Naive thymus-derived CD4-positive, alpha-beta T cell (primary cell): ENCODE measurements at regions not wholly inside any gene's neighbourhood (a gene's known extent, or its start where the extent isn't known, plus 50 kb on each side); places are given as distances from the start of the nearest gene placed in this dataset.

Experiments
- ATAC-seq: fragments of 150-1000 bp; cut with Tn5 transposase; 2 replicates; pipeline ENCODE4 v1.10.0; 2021; ENCODE audit warnings: mild to moderate bottlenecking, moderate library complexity
- CTCF ChIA-PET: fragments of 350-600 bp; sonication (Branson Sonifier 250); formaldehyde crosslinking; loops from one replicate; lab custom pipeline; 2021; ENCODE audit warnings: antibody characterized with exemption; lab: Charles Lee
- POLR2A ChIA-PET: fragments of 350-600 bp; sonication (Branson Sonifier 250); formaldehyde crosslinking; loops from one replicate; lab custom pipeline; 2021; ENCODE audit warnings: antibody characterized with exemption, inconsistent platforms; lab: Charles Lee
- DNase-seq, 9 donors: peaks; one replicate each; pipeline versions ENCODE4 v3.0.0 to v3.0.0-alpha.2; 2020 to 2022; ENCODE audit warnings: mixed read lengths in 1 of 9
- H3K27ac ChIP-seq: one replicate; pipeline ENCODE4 v1.7.0; 2013; ENCODE audit warnings: mild to moderate bottlenecking, low read depth, low read length, moderate library complexity
- H3K27me3 ChIP-seq, 2 donors: one replicate each; pipeline ENCODE4 v1.7.0; 2013; ENCODE audit warnings: low read length in 2 of 2, mild to moderate bottlenecking in 2 of 2, moderate library complexity in 2 of 2; ENCODE audit not compliant: control insufficient read depth in 2 of 2, insufficient read depth in 2 of 2
- H3K36me3 ChIP-seq, 3 experiments: 1 replicate in 2 of 3; 2 replicates in 1 of 3; pipeline ENCODE4 v1.7.0; 2013; ENCODE audit warnings: low read length in 3 of 3, mild to moderate bottlenecking in 3 of 3, moderate library complexity in 1 of 3; ENCODE audit not compliant: insufficient read depth in 3 of 3, control insufficient read depth in 2 of 3
- H3K4me1 ChIP-seq, 2 donors: one replicate each; pipeline ENCODE4 v1.7.0; 2013; ENCODE audit warnings: low read length in 2 of 2, mild to moderate bottlenecking in 2 of 2, moderate library complexity in 1 of 2; ENCODE audit not compliant: control insufficient read depth in 2 of 2, insufficient read depth in 2 of 2
- H3K4me3 ChIP-seq: 2 replicates; pipeline ENCODE4 v1.7.0; 2013; ENCODE audit warnings: mild to moderate bottlenecking, low read length
- H3K9me3 ChIP-seq, 3 experiments: 1 replicate in 2 of 3; 2 replicates in 1 of 3; pipeline ENCODE4 v1.7.0; 2013; ENCODE audit warnings: low read length in 3 of 3; ENCODE audit not compliant: control insufficient read depth in 2 of 3
- H3K27ac Mint-ChIP-seq, 9 donors: one replicate each; pipeline ENCODE4 v1.8.0; 2020 to 2022; ENCODE audit warnings: mixed read lengths in 9 of 9, mild to moderate bottlenecking in 8 of 9, moderate library complexity in 5 of 9, inconsistent platforms in 2 of 9
- H3K27me3 Mint-ChIP-seq, 5 donors: one replicate each; pipeline ENCODE4 v1.8.0; 2021 to 2022; ENCODE audit warnings: mixed read lengths in 5 of 5, mild to moderate bottlenecking in 1 of 5
- H3K36me3 Mint-ChIP-seq, 5 donors: one replicate each; pipeline ENCODE4 v1.8.0; 2020 to 2022; ENCODE audit warnings: mixed read lengths in 5 of 5, mild to moderate bottlenecking in 3 of 5, inconsistent platforms in 1 of 5
- H3K4me1 Mint-ChIP-seq, 7 donors: one replicate each; pipeline ENCODE4 v1.8.0; 2020 to 2022; ENCODE audit warnings: mixed read lengths in 7 of 7, mild to moderate bottlenecking in 3 of 7, inconsistent platforms in 1 of 7
- H3K4me3 Mint-ChIP-seq, 10 donors: one replicate each; pipeline ENCODE4 v1.8.0; 2020 to 2022; ENCODE audit warnings: mild to moderate bottlenecking in 10 of 10, mixed read lengths in 10 of 10, moderate library complexity in 6 of 10, inconsistent platforms in 2 of 10
- H3K9me3 Mint-ChIP-seq, 11 donors: one replicate each; pipeline ENCODE4 v1.8.0; 2020 to 2022; ENCODE audit warnings: mixed read lengths in 11 of 11, mild to moderate bottlenecking in 4 of 11, inconsistent platforms in 1 of 11, moderate library complexity in 1 of 11
- intact Hi-C, 2 donors: fragments of 100-400 bp; cut with micrococcal nuclease; formaldehyde crosslinking; loops; one replicate each; pipeline ENCODE4 v1.15.1; 2023

DNA sequence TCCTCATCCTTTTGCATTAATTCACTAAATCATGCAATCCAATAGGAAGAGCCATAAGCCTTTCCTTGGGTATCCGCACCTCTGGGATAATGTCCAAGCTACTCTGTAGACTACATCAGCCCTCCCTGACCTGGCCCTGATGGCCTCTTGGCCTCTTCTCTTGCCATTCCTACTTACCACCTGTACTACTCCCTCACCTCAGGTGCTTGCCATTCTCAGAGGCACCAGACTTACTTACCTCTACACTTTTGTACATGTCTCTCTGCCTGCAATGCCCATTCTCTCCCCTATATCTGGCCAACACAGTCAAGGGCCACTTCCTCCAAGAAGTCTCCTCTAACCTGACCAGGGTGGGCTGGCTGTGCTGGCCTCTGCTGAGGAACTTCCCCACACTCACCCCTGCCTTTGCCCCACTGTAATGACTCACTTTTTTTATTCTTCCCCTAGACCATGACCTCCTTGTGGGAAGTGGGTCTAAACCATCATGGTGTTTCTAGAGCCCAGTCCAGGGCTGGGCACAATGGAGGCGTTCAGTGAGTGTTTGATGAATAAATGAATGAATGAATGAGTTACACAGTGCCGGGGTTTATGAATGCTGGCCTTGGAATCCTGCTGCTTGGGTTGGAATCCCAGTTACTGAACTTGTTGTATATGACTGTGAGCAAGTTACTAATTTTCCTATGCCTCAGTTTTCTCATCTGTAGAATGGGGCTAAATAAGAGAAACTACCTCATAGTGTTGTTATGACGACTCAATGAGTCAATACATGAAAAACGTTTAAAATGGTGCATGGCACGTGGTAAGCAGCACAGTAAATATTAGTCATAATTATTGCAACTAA is 179.8 kb downstream of the FOXD2 start:
- no peaks in the 10 kb centered on the region for H3K4me1 ChIP-seq
- H3K27ac ChIP-seq, result no peak overlapping the region
- CTCF ChIA-PET, result no interaction called here
- Mint-ChIP-seq H3K4me3 (no peak overlapping the region), H3K36me3 (no peaks in the 10 kb centered on the region), H3K4me1 (peaks cover 0 to 2% (median 0%) of the 10 kb centered on the region in 7 donors), H3K9me3 (peaks cover 0 to 3% (median 0%) of the 10 kb centered on the region in 11 donors), H3K27me3 (peaks cover 0 to 29% (median 17%) of the 10 kb centered on the region in 5 donors), H3K27ac (no peak overlapping the region)
- POLR2A ChIA-PET, result no interaction called here
- no peak overlapping the region for H3K4me3 ChIP-seq
- no peaks in the 10 kb centered on the region for H3K9me3 ChIP-seq
- intact Hi-C loops, result no loop called here
- H3K27me3 ChIP-seq, result no peaks in the 10 kb centered on the region
- no peak for ATAC-seq
- DNase-seq, result no peak
- no peaks in the 10 kb centered on the region for H3K36me3 ChIP-seq

- H3K27ac Mint-ChIP-seq, result no peak overlapping the region
- ATAC-seq (no peak), DNase-seq (no peak)
- CTCF ChIA-PET, result no interaction called here
- peaks cover 0 to 29% (median 23%) of the 10 kb centered on the region in 5 donors for H3K27me3 Mint-ChIP-seq
- peaks cover 0 to 3% (median 0%) of the 10 kb centered on the region in 11 donors for H3K9me3 Mint-ChIP-seq
- intact Hi-C loops, result no loop called here
- peaks cover 0 to 2% (median 0%) of the 10 kb centered on the region in 7 donors for H3K4me1 Mint-ChIP-seq
- Histone ChIP-seq H3K27me3 (no peaks in the 10 kb centered on the region), H3K4me3 (no peak overlapping the region), H3K4me1 (no peaks in the 10 kb centered on the region), H3K27ac (no peak overlapping the region), H3K9me3 (no peaks in the 10 kb centered on the region), H3K36me3 (no peaks in the 10 kb centered on the region)
- POLR2A ChIA-PET, result no interaction called here
- H3K36me3 Mint-ChIP-seq, result no peaks in the 10 kb centered on the region
- no peak overlapping the region for H3K4me3 Mint-ChIP-seq
Measured at GRCh38 chr1:47618222-47618720, 180.4 kb downstream of the FOXD2 start.

DNA sequence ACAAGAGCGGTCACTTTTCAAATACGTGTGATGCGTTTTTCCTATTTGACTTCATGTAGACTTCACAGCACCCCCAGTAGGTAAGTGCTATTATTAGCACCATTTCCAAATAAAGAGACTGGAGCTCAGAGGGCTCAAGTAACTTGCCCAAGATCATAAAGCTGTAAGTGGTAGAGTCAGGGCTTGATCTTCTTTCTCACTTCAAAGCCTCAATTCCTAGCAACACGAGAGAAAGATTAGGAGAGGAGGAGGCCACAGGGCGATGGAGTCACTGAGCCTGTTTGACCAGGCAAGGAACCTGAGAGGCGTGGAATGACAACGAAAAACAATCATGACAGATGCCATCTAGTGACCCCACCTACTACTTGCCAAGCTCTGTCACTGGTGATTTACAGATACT is 181.0 kb downstream of the FOXD2 start:
- no peaks in the 10 kb centered on the region for H3K9me3 ChIP-seq
- H3K9me3 Mint-ChIP-seq, result peaks cover 0 to 3% (median 0%) of the 10 kb centered on the region in 11 donors
- no peaks in the 10 kb centered on the region for H3K27me3 ChIP-seq
- ChIA-PET POLR2A (no interaction called here), CTCF (no interaction called here)
- peaks cover 0 to 2% (median 0%) of the 10 kb centered on the region in 7 donors for H3K4me1 Mint-ChIP-seq
- no peak overlapping the region for H3K27ac Mint-ChIP-seq
- H3K36me3 Mint-ChIP-seq, result no peaks in the 10 kb centered on the region
- ATAC-seq (no peak), DNase-seq (no peak)
- H3K36me3 ChIP-seq, result no peaks in the 10 kb centered on the region
- no peak overlapping the region for H3K4me3 Mint-ChIP-seq
- no peak overlapping the region for H3K27ac ChIP-seq
- H3K4me3 ChIP-seq, result no peak overlapping the region
- intact Hi-C loops, result no loop called here
- peaks cover 0 to 33% (median 24%) of the 10 kb centered on the region in 5 donors for H3K27me3 Mint-ChIP-seq
- H3K4me1 ChIP-seq, result no peaks in the 10 kb centered on the region

GRCh38 chr1:47621483-47621882 is 183.6 kb downstream of the FOXD2 start:
- Histone ChIP-seq H3K27me3 (no peaks in the 10 kb centered on the region), H3K4me1 (no peaks in the 10 kb centered on the region), H3K9me3 (no peaks in the 10 kb centered on the region), H3K36me3 (no peaks in the 10 kb centered on the region), H3K4me3 (no peak overlapping the region), H3K27ac (no peak overlapping the region)
- intact Hi-C loops, result no loop called here
- CTCF ChIA-PET, result interaction anchor here (0.6 kb wide), 1 partner anchor 234 kb away, joined by 3 read pairs; no protein-coding TSS in a partner anchor
- POLR2A ChIA-PET, result no interaction called here
- ATAC-seq, result no peak
- no peak for DNase-seq
- no peak overlapping the region for H3K27ac Mint-ChIP-seq
- H3K27me3 Mint-ChIP-seq, result peaks cover 0 to 28% (median 19%) of the 10 kb centered on the region in 5 donors
- H3K9me3 Mint-ChIP-seq, result peaks cover 0 to 3% (median 0%) of the 10 kb centered on the region in 11 donors
- H3K4me3 Mint-ChIP-seq, result no peak overlapping the region
- peaks cover 0 to 2% (median 0%) of the 10 kb centered on the region in 7 donors for H3K4me1 Mint-ChIP-seq
- no peaks in the 10 kb centered on the region for H3K36me3 Mint-ChIP-seq

DNA sequence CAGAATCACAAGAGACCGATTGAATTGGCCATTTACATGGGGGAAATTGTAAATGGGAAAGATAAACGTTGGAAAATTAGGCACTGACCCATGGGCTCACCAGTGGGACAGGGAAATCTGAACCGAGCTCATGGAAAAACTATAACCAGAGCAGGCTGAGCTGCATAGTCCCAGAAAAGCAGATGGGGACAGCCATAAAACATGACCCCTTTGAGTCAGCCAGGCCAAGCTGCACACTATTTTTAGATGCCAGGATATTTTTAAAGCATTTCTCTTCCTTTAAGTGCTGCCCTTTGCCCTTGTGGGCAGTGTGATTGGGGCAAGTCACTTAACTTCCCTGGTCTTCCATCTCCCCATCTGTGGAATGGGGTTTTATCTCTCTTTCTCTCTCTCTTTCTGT is 184.1 kb downstream of the FOXD2 start:
- POLR2A ChIA-PET, result no interaction called here
- Mint-ChIP-seq H3K9me3 (peaks cover 0 to 3% (median 0%) of the 10 kb centered on the region in 11 donors), H3K36me3 (no peaks in the 10 kb centered on the region), H3K4me3 (no peak overlapping the region), H3K27me3 (peaks cover 0 to 33% (median 21%) of the 10 kb centered on the region in 5 donors), H3K4me1 (peaks cover 0 to 2% (median 0%) of the 10 kb centered on the region in 7 donors), H3K27ac (no peak overlapping the region)
- Histone ChIP-seq H3K36me3 (no peaks in the 10 kb centered on the region), H3K27me3 (no peaks in the 10 kb centered on the region), H3K27ac (no peak overlapping the region), H3K4me3 (no peak overlapping the region), H3K4me1 (no peaks in the 10 kb centered on the region), H3K9me3 (no peaks in the 10 kb centered on the region)
- ATAC-seq, result no peak
- intact Hi-C loops, result no loop called here
- CTCF ChIA-PET, result no interaction called here
- DNase-seq, result no peak

- ATAC-seq (no peak), DNase-seq (no peak)
- H3K36me3 ChIP-seq, result no peaks in the 10 kb centered on the region
- Mint-ChIP-seq H3K4me3 (no peak overlapping the region), H3K36me3 (no peaks in the 10 kb centered on the region), H3K27me3 (peaks cover 0 to 34% (median 19%) of the 10 kb centered on the region in 5 donors), H3K4me1 (no peaks in the 10 kb centered on the region), H3K9me3 (peaks cover 0 to 2% (median 0%) of the 10 kb centered on the region in 11 donors), H3K27ac (no peak overlapping the region)
- no peaks in the 10 kb centered on the region for H3K27me3 ChIP-seq
- H3K9me3 ChIP-seq, result no peaks in the 10 kb centered on the region
- intact Hi-C loops, result no loop called here
- no peak overlapping the region for H3K4me3 ChIP-seq
- no peaks in the 10 kb centered on the region for H3K4me1 ChIP-seq
- no peak overlapping the region for H3K27ac ChIP-seq
- CTCF ChIA-PET, result no interaction called here
- POLR2A ChIA-PET, result no interaction called here
Measured at GRCh38 chr1:47622776-47623556, 185.1 kb downstream of the FOXD2 start.
